ENCODE measurements at regions not wholly inside any gene's neighbourhood (a gene's known extent, or its start where the extent isn't known, plus 50 kb on each side); places are given as distances from the start of the nearest gene placed in this dataset.

DNA sequence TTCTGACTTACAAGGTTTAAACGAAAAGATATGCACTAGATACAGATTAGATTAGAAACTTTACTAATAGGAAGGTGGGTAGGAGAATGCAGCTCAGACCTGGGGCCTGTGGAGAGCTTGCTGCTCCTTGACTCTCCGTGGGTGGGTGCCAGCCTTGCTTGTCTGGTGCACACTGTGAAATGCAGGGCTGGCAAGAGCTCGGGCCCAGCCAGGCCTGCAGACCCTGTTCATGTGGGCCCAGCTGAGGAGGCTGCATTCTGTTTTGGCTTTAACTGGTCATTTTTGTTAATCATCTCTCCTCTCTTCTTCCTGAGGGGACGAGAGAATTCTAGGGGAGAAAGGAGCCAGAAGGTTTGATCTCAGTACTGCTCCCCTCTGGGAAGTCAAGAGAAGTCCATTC, 325.4 kb downstream of the QKI start:
- Histone ChIP-seq H3K9ac (ENCODE audit: low read length) (no peak overlapping the region), H3K4me2 (ENCODE audit: low read length) (no peak overlapping the region), H4K20me1 (ENCODE audit: insufficient read depth, low read length) (no peaks in the 10 kb centered on the region), H3K36me3 (replicated peaks; ENCODE audit: low read depth, low read length) (no peaks in the 10 kb centered on the region), H3K27ac (ENCODE audit: low read length) (no peak overlapping the region), H3K4me1 (ENCODE audit: low read length) (peaks cover 8% of the 10 kb centered on the region; the same call in 1 of the 2 replicates), H2AFZ (ENCODE audit: low read depth, low read length) (no peak overlapping the region), H3K27me3 (ENCODE audit: low read depth, low read length) (no peaks in the 10 kb centered on the region), H3K4me3 (ENCODE audit: low read length) (no peak overlapping the region), H3K79me2 (ENCODE audit: low read length) (no peaks in the 10 kb centered on the region), H3K9me3 (ENCODE audit: insufficient read depth, low read length) (no peaks in the 10 kb centered on the region)
- TF ChIP-seq EZH2phosphoT487 (IDR thresholded peaks at IDR 0.05; ENCODE audit: low read depth), result no peak
- TF ChIP-seq, protein P1, sequence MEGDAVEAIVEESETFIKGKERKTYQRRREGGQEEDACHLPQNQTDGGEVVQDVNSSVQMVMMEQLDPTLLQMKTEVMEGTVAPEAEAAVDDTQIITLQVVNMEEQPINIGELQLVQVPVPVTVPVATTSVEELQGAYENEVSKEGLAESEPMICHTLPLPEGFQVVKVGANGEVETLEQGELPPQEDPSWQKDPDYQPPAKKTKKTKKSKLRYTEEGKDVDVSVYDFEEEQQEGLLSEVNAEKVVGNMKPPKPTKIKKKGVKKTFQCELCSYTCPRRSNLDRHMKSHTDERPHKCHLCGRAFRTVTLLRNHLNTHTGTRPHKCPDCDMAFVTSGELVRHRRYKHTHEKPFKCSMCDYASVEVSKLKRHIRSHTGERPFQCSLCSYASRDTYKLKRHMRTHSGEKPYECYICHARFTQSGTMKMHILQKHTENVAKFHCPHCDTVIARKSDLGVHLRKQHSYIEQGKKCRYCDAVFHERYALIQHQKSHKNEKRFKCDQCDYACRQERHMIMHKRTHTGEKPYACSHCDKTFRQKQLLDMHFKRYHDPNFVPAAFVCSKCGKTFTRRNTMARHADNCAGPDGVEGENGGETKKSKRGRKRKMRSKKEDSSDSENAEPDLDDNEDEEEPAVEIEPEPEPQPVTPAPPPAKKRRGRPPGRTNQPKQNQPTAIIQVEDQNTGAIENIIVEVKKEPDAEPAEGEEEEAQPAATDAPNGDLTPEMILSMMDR (IDR thresholded peaks at IDR 0.05; ENCODE audit: low read depth, low read length), result no peak

DNA sequence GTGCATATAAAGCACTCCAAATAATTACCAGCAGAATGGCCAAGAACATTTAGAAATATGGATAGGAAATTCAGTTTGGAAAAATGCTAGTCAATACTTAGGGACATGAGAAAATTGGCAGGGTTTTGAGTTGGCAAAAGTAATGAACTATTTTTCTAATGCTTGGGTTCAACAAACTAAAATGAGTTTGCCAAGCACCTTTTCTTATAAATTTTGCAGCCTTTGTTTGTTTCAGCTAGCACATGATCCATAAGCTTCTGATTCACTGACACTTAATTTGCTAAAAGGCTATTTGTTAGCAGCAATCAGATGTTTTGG, 324.8 kb downstream of the QKI start:
- no peaks in the 10 kb centered on the region for H3K79me2 ChIP-seq (ENCODE audit: low read length)
- H3K4me1 ChIP-seq (ENCODE audit: low read length), result peaks cover 8% of the 10 kb centered on the region; the same call in 1 of the 2 replicates
- no peaks in the 10 kb centered on the region for H4K20me1 ChIP-seq (ENCODE audit: insufficient read depth, low read length)
- H3K36me3 ChIP-seq (replicated peaks; ENCODE audit: low read depth, low read length), result no peaks in the 10 kb centered on the region
- H3K9me3 ChIP-seq (ENCODE audit: insufficient read depth, low read length), result no peaks in the 10 kb centered on the region
- H2AFZ ChIP-seq (ENCODE audit: low read depth, low read length), result no peak overlapping the region
- no peak overlapping the region for H3K4me2 ChIP-seq (ENCODE audit: low read length)
- H3K4me3 ChIP-seq (ENCODE audit: low read length), result no peak overlapping the region
- H3K27me3 ChIP-seq (ENCODE audit: low read depth, low read length), result no peaks in the 10 kb centered on the region
- H3K27ac ChIP-seq (ENCODE audit: low read length), result no peak overlapping the region
- TF ChIP-seq EZH2phosphoT487 (IDR thresholded peaks at IDR 0.05; ENCODE audit: low read depth), result no peak
- TF ChIP-seq, protein P1 (IDR thresholded peaks at IDR 0.05; ENCODE audit: low read depth, low read length), result no peak
- H3K9ac ChIP-seq (ENCODE audit: low read length), result no peak overlapping the region

DNA sequence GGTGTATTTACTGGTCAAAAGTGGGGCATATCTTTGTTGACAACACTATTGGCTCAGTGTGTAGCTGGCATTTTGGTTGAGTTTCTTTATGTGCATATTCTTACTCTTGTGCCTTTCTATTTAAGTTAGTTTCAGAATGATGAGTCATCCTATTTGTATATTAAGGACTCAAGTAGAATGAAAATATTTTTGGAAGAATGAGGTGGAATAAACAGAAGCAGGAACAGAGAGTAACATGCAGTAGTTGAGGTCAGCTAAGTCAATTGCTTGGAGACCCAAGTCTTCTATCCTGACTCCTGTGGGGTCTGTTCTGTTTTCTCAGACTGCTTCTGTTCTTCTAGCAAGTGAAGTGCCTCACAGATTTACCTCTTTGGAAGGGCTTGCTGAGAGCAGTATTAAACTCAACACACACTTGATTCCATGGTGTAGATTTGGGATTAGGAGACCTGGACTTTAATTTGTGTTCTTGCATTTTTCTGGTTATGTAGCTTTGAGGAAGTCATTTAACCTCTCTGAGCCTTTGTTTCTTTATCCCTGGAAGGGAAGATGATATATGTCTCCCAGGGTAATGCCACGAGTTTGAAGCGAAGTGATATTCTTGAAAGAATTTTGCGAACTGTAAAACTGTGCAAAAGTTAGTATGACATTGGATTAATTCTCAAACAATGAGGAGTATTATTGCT, 324.3 kb downstream of the QKI start:
- H4K20me1 ChIP-seq (ENCODE audit: insufficient read depth, low read length), result no peaks in the 10 kb centered on the region
- no peaks in the 10 kb centered on the region for H3K27me3 ChIP-seq (ENCODE audit: low read depth, low read length)
- TF ChIP-seq, protein P1 (IDR thresholded peaks at IDR 0.05; ENCODE audit: low read depth, low read length), result no peak
- TF ChIP-seq EZH2phosphoT487 (IDR thresholded peaks at IDR 0.05; ENCODE audit: low read depth), result no peak
- H3K36me3 ChIP-seq (replicated peaks; ENCODE audit: low read depth, low read length), result no peaks in the 10 kb centered on the region
- no peak overlapping the region for H3K27ac ChIP-seq (ENCODE audit: low read length)
- no peak overlapping the region for H3K4me3 ChIP-seq (ENCODE audit: low read length)
- H3K9me3 ChIP-seq (ENCODE audit: insufficient read depth, low read length), result no peaks in the 10 kb centered on the region
- no peak overlapping the region for H3K9ac ChIP-seq (ENCODE audit: low read length)
- H3K4me2 ChIP-seq (ENCODE audit: low read length), result no peak overlapping the region; the same call in 1 of the 2 replicates
- no peaks in the 10 kb centered on the region for H3K79me2 ChIP-seq (ENCODE audit: low read length)
- no peak overlapping the region for H2AFZ ChIP-seq (ENCODE audit: low read depth, low read length)
- peaks cover 8% of the 10 kb centered on the region; the same call in 1 of the 2 replicates for H3K4me1 ChIP-seq (ENCODE audit: low read length)

DNA sequence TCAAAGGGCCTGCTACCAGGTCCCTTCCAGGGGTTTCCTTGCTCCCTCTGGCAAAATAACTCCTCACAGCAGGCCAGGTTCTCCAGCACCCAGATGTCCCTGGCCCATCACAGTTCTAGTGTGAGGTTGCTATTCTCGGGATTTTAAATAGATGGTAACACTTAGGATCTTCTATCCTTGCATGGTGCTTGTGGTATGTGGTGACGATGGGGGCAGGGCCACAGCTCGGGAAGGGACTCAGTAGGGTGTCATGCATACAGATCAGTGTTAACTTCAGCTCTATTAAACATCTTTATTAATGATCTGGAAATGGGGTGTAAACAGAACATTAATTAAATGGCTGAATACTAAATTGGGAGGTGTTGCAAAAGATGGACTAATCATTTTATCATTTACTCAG, 323.8 kb downstream of the QKI start:
- H3K4me2 ChIP-seq (ENCODE audit: low read length), result no peak overlapping the region; the same call in 1 of the 2 replicates
- H2AFZ ChIP-seq (ENCODE audit: low read depth, low read length), result no peak overlapping the region
- H3K9ac ChIP-seq (ENCODE audit: low read length), result no peak overlapping the region
- no peaks in the 10 kb centered on the region for H3K36me3 ChIP-seq (replicated peaks; ENCODE audit: low read depth, low read length)
- H3K79me2 ChIP-seq (ENCODE audit: low read length), result no peaks in the 10 kb centered on the region
- H3K9me3 ChIP-seq (ENCODE audit: insufficient read depth, low read length), result no peaks in the 10 kb centered on the region
- no peak overlapping the region for H3K27ac ChIP-seq (ENCODE audit: low read length)
- peaks cover 8% of the 10 kb centered on the region; the same call in 1 of the 2 replicates for H3K4me1 ChIP-seq (ENCODE audit: low read length)
- no peak overlapping the region for H3K4me3 ChIP-seq (ENCODE audit: low read length)
- TF ChIP-seq, protein P1 (IDR thresholded peaks at IDR 0.05; ENCODE audit: low read depth, low read length), result no peak
- TF ChIP-seq EZH2phosphoT487 (IDR thresholded peaks at IDR 0.05; ENCODE audit: low read depth), result no peak
- H4K20me1 ChIP-seq (ENCODE audit: insufficient read depth, low read length), result no peaks in the 10 kb centered on the region
- H3K27me3 ChIP-seq (ENCODE audit: low read depth, low read length), result no peaks in the 10 kb centered on the region
